ENCODE measurements at regions not wholly inside any gene's neighbourhood (a gene's known extent, or its start where the extent isn't known, plus 50 kb on each side); places are given as distances from the start of the nearest gene placed in this dataset.
"Not testable (repeated sequence)": the region's sequence is repeated elsewhere in the genome, so short reads cannot be mapped to it uniquely, and the experiment has no call there.

DNA sequence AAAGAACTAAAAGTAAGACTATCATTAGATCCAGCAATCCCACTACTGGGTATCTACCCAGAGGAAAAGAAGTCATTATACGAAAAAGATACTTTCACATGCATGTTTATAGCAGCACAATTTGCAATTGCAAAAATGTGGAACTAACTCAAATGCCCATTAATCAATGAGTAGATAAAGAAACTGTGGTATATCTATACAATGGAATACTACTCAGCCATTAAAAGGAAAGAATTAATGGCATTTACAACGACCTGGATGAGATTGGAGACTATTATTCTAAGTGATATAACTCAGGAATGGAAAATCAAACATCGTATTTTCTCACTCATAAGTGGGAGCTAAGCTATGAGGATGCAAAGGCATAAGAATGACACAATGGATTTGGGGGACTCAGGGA lies 80.5 kb upstream of the KDM7A start:
- TF ChIP-seq, protein P1, sequence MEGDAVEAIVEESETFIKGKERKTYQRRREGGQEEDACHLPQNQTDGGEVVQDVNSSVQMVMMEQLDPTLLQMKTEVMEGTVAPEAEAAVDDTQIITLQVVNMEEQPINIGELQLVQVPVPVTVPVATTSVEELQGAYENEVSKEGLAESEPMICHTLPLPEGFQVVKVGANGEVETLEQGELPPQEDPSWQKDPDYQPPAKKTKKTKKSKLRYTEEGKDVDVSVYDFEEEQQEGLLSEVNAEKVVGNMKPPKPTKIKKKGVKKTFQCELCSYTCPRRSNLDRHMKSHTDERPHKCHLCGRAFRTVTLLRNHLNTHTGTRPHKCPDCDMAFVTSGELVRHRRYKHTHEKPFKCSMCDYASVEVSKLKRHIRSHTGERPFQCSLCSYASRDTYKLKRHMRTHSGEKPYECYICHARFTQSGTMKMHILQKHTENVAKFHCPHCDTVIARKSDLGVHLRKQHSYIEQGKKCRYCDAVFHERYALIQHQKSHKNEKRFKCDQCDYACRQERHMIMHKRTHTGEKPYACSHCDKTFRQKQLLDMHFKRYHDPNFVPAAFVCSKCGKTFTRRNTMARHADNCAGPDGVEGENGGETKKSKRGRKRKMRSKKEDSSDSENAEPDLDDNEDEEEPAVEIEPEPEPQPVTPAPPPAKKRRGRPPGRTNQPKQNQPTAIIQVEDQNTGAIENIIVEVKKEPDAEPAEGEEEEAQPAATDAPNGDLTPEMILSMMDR (IDR thresholded peaks at IDR 0.05) = not testable (repeated sequence)
- TF ChIP-seq POLR2A, POLR2AphosphoS5, EP300 (IDR thresholded peaks at IDR 0.05): not testable (repeated sequence)

Measured in gastroesophageal sphincter (tissue), 3 donors.